ENCODE measurements at regions not wholly inside any gene's neighbourhood (a gene's known extent, or its start where the extent isn't known, plus 50 kb on each side); places are given as distances from the start of the nearest gene placed in this dataset.

DNA sequence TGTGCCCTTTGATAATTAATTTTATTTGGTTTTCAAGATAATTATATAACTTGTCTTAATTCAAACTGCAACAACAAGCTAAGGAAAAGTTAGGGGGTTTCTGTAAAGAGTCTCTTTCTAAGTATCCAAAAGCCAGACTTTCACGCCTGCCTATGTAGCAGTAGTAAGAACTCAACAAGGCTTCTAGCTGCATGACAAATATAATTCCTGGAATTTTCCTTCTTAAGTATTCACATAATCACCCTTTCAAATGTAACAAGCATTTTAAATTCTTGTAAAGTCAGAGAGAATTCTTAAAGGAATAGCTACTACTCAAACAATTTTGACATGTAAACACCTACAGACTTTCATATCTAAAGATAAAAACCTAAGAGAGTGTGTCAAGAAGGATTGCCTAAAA, 189.7 kb upstream of the NDST3 start:
- Histone ChIP-seq H3K4me2 (ENCODE audit: low read length) (no peak overlapping the region), H3K27ac (ENCODE audit: low read length) (no peak overlapping the region), H3K4me3 (ENCODE audit: low read length) (no peak overlapping the region), H3K36me3 (ENCODE audit: insufficient read depth, low read length) (no peaks in the 10 kb centered on the region), H3K9me3 (ENCODE audit: low read length) (no peaks in the 10 kb centered on the region), H3K9ac (ENCODE audit: low read length) (no peak overlapping the region), H2AFZ (ENCODE audit: low read depth, low read length) (no peak overlapping the region), H4K20me1 (ENCODE audit: insufficient read depth) (no peaks in the 10 kb centered on the region), H3K27me3 (ENCODE audit: insufficient read depth, low read depth, low read length) (no peaks in the 10 kb centered on the region), H3K9me2 (ENCODE audit: insufficient read depth, low read length) (no peaks in the 10 kb centered on the region), H3F3A (ENCODE audit: insufficient read depth, low read length, poor library complexity, severe bottlenecking) (no peaks in the 10 kb centered on the region), H3K79me2 (replicated peaks; ENCODE audit: insufficient read depth, low read length) (no peaks in the 10 kb centered on the region)
- TF ChIP-seq EP300 (conservative IDR thresholded peaks at IDR 0.05; ENCODE audit: poor library complexity, severe bottlenecking) (no peak), TAF1 (IDR thresholded peaks at IDR 0.05; ENCODE audit: low read depth) (no peak), POLR2AphosphoS5 (IDR thresholded peaks at IDR 0.05) (no peak), EZH2 (IDR thresholded peaks at IDR 0.05; ENCODE audit: borderline replicate concordance, insufficient read depth, low read length, poor library complexity, severe bottlenecking) (no peak)
- TF ChIP-seq, protein P1, sequence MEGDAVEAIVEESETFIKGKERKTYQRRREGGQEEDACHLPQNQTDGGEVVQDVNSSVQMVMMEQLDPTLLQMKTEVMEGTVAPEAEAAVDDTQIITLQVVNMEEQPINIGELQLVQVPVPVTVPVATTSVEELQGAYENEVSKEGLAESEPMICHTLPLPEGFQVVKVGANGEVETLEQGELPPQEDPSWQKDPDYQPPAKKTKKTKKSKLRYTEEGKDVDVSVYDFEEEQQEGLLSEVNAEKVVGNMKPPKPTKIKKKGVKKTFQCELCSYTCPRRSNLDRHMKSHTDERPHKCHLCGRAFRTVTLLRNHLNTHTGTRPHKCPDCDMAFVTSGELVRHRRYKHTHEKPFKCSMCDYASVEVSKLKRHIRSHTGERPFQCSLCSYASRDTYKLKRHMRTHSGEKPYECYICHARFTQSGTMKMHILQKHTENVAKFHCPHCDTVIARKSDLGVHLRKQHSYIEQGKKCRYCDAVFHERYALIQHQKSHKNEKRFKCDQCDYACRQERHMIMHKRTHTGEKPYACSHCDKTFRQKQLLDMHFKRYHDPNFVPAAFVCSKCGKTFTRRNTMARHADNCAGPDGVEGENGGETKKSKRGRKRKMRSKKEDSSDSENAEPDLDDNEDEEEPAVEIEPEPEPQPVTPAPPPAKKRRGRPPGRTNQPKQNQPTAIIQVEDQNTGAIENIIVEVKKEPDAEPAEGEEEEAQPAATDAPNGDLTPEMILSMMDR (IDR thresholded peaks at IDR 0.05; ENCODE audit: poor library complexity, severe bottlenecking) = no peak

DNA sequence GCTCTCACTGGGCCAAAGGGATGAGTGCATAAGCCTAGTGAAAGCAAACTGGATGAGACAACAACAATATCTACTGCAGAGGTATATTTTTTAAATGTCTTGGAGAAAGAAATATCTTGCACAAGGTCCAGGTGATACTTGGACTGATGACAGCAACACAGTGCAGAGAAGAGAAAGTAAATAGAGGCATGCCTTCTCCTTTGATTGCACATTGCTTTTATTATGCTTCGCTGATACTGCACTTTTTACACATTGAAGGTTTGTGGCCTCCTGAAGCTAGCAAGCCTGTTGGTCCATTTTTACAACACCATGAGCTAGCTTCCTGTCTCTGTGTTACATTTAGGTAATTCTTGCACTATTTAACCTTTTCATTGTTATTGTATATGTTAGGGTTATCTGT, 189.0 kb upstream of the NDST3 start:
- no peak overlapping the region for H3K4me3 ChIP-seq (ENCODE audit: low read length)
- H3K27me3 ChIP-seq (ENCODE audit: insufficient read depth, low read depth, low read length) = no peaks in the 10 kb centered on the region
- TF ChIP-seq SMC3 (conservative IDR thresholded peaks at IDR 0.05; ENCODE audit: poor library complexity) (no peak), POLR2AphosphoS5 (IDR thresholded peaks at IDR 0.05) (no peak), MXI1 (conservative IDR thresholded peaks at IDR 0.05; ENCODE audit: poor library complexity, severe bottlenecking) (no peak), RAD21 (conservative IDR thresholded peaks at IDR 0.05) (no peak)
- TF ChIP-seq, protein P1 (IDR thresholded peaks at IDR 0.05; ENCODE audit: poor library complexity, severe bottlenecking) = no peak
- no peak overlapping the region for H3K27ac ChIP-seq (ENCODE audit: low read length)
- H3F3A ChIP-seq (ENCODE audit: insufficient read depth, low read length, poor library complexity, severe bottlenecking) = no peaks in the 10 kb centered on the region
- H2AFZ ChIP-seq (ENCODE audit: low read depth, low read length) = no peak overlapping the region
- no peak overlapping the region for H3K4me2 ChIP-seq (ENCODE audit: low read length)
- no peak overlapping the region for H3K9ac ChIP-seq (ENCODE audit: low read length)
- H4K20me1 ChIP-seq (ENCODE audit: insufficient read depth) = no peaks in the 10 kb centered on the region
- no peaks in the 10 kb centered on the region for H3K36me3 ChIP-seq (ENCODE audit: insufficient read depth, low read length)
- H3K9me2 ChIP-seq (ENCODE audit: insufficient read depth, low read length) = no peaks in the 10 kb centered on the region
- H3K79me2 ChIP-seq (replicated peaks; ENCODE audit: insufficient read depth, low read length) = no peaks in the 10 kb centered on the region
- H3K9me3 ChIP-seq (ENCODE audit: low read length) = no peaks in the 10 kb centered on the region

DNA sequence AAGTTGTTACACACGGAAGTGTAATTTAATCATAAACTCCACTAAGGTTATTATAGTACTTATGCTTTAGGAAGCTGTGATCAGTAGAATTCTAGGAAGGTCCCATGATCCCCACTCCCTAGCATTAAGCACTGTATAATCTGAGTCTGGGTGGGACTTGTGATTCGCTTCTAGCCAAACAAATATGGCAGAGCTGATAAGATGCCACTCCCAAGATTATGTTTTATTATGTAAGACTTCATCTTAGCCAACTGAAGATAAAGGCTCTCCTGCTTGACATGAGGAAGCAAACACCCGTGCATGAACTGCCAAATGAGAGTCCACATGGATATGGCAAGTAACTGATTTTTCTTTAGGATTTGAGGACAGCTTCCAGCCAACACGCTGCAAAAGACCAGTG, 186.4 kb upstream of the NDST3 start:
- Histone ChIP-seq H3K4me2 (ENCODE audit: low read length) (no peak overlapping the region), H3K36me3 (ENCODE audit: insufficient read depth, low read length) (no peaks in the 10 kb centered on the region), H3K9me2 (ENCODE audit: insufficient read depth, low read length) (no peaks in the 10 kb centered on the region), H3K79me2 (replicated peaks; ENCODE audit: insufficient read depth, low read length) (no peaks in the 10 kb centered on the region), H3K9ac (ENCODE audit: low read length) (no peak overlapping the region), H3F3A (ENCODE audit: insufficient read depth, low read length, poor library complexity, severe bottlenecking) (no peaks in the 10 kb centered on the region), H4K20me1 (ENCODE audit: insufficient read depth) (no peaks in the 10 kb centered on the region), H2AFZ (ENCODE audit: low read depth, low read length) (no peak overlapping the region), H3K27me3 (ENCODE audit: insufficient read depth, low read depth, low read length) (no peaks in the 10 kb centered on the region), H3K9me3 (ENCODE audit: low read length) (no peaks in the 10 kb centered on the region), H3K4me3 (ENCODE audit: low read length) (no peak overlapping the region), H3K27ac (ENCODE audit: low read length) (no peak overlapping the region)
- TF ChIP-seq MXI1 (conservative IDR thresholded peaks at IDR 0.05; ENCODE audit: poor library complexity, severe bottlenecking) = no peak
- TF ChIP-seq EZH2 (IDR thresholded peaks at IDR 0.05; ENCODE audit: borderline replicate concordance, insufficient read depth, low read length, poor library complexity, severe bottlenecking) = no peak
- TF ChIP-seq SMC3 (conservative IDR thresholded peaks at IDR 0.05; ENCODE audit: poor library complexity) = no peak
- TF ChIP-seq, protein P1 (IDR thresholded peaks at IDR 0.05; ENCODE audit: poor library complexity, severe bottlenecking) = no peak
- TF ChIP-seq, protein P2, sequence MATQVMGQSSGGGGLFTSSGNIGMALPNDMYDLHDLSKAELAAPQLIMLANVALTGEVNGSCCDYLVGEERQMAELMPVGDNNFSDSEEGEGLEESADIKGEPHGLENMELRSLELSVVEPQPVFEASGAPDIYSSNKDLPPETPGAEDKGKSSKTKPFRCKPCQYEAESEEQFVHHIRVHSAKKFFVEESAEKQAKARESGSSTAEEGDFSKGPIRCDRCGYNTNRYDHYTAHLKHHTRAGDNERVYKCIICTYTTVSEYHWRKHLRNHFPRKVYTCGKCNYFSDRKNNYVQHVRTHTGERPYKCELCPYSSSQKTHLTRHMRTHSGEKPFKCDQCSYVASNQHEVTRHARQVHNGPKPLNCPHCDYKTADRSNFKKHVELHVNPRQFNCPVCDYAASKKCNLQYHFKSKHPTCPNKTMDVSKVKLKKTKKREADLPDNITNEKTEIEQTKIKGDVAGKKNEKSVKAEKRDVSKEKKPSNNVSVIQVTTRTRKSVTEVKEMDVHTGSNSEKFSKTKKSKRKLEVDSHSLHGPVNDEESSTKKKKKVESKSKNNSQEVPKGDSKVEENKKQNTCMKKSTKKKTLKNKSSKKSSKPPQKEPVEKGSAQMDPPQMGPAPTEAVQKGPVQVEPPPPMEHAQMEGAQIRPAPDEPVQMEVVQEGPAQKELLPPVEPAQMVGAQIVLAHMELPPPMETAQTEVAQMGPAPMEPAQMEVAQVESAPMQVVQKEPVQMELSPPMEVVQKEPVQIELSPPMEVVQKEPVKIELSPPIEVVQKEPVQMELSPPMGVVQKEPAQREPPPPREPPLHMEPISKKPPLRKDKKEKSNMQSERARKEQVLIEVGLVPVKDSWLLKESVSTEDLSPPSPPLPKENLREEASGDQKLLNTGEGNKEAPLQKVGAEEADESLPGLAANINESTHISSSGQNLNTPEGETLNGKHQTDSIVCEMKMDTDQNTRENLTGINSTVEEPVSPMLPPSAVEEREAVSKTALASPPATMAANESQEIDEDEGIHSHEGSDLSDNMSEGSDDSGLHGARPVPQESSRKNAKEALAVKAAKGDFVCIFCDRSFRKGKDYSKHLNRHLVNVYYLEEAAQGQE (IDR thresholded peaks at IDR 0.05; ENCODE audit: borderline replicate concordance) = no peak
- no peak for TF ChIP-seq RAD21 (conservative IDR thresholded peaks at IDR 0.05)
- TF ChIP-seq TAF1 (IDR thresholded peaks at IDR 0.05; ENCODE audit: low read depth) = no peak
- TF ChIP-seq EP300 (conservative IDR thresholded peaks at IDR 0.05; ENCODE audit: poor library complexity, severe bottlenecking) = no peak
- TF ChIP-seq POLR2AphosphoS5 (IDR thresholded peaks at IDR 0.05) = no peak
